Caco-2 (cell line): ENCODE measurements at regions not wholly inside any gene's neighbourhood (a gene's known extent, or its start where the extent isn't known, plus 50 kb on each side); places are given as distances from the start of the nearest gene placed in this dataset.

Experiments
- BruUV-seq: library from RNA; stranded (reverse); fragments of 400-500 nt; replicated peaks from 2 replicates; lab custom pipeline; 2021; lab: Mats Ljungman, UMichigan
- CTCF ChIA-PET: fragments of 300-600 bp; sonication (Branson Sonifier 250); formaldehyde crosslinking; loops from one replicate; lab custom pipeline; 2022; ENCODE audit warnings: antibody characterized with exemption; lab: Charles Lee
- POLR2A ChIA-PET: fragments of 300-600 bp; sonication (Branson Sonifier 250); formaldehyde crosslinking; loops from one replicate; lab custom pipeline; 2022; ENCODE audit warnings: antibody characterized with exemption; lab: Charles Lee
- DNase-seq, 2 experiments: peaks; one replicate each; pipeline versions ENCODE4 v3.0.0 to v3.0.0-alpha.2; 2020 to 2022
- H3K27me3 ChIP-seq: replicated peaks from 2 replicates; pipeline ENCODE4 v1.6.0; 2011; ENCODE audit warnings: low read length; ENCODE audit not compliant: control insufficient read depth, insufficient read depth
- H3K36me3 ChIP-seq: 2 replicates; pipeline ENCODE4 v1.5.1; 2011; ENCODE audit warnings: low read length; ENCODE audit not compliant: control insufficient read depth, insufficient read depth
- H3K4me1 ChIP-seq: fragments of 250-450 bp; sonication (Bioruptor Pico); 2 replicates; pipeline ENCODE4 v1.5.1; 2020; ENCODE audit warnings: mild to moderate bottlenecking
- H3K4me3 ChIP-seq: 2 replicates; pipeline ENCODE4 v1.5.1; 2011; ENCODE audit warnings: low read depth, mild to moderate bottlenecking, control low read depth, low read length
- H3K9me3 ChIP-seq: fragments of 250-450 bp; sonication (Bioruptor Pico); 2 replicates; pipeline ENCODE4 v1.5.1; 2020; ENCODE audit warnings: mild to moderate bottlenecking, moderate library complexity
- H3K27ac Mint-ChIP-seq: one replicate; pipeline ENCODE4 v1.8.0; 2022; ENCODE audit warnings: mixed read lengths; ENCODE audit not compliant: unreplicated experiment
- H3K27me3 Mint-ChIP-seq: one replicate; pipeline ENCODE4 v1.8.0; 2022; ENCODE audit warnings: mixed read lengths; ENCODE audit not compliant: insufficient read depth, unreplicated experiment
- H3K36me3 Mint-ChIP-seq: one replicate; pipeline ENCODE4 v1.8.0; 2022; ENCODE audit warnings: mild to moderate bottlenecking, mixed read lengths; ENCODE audit not compliant: insufficient read depth, unreplicated experiment
- H3K4me1 Mint-ChIP-seq: one replicate; pipeline ENCODE4 v1.8.0; 2022; ENCODE audit warnings: low read depth, mixed read lengths; ENCODE audit not compliant: unreplicated experiment
- H3K4me3 Mint-ChIP-seq: one replicate; pipeline ENCODE4 v1.8.0; 2022; ENCODE audit warnings: mild to moderate bottlenecking, moderate library complexity, mixed read lengths; ENCODE audit not compliant: unreplicated experiment
- H3K9me3 Mint-ChIP-seq: one replicate; pipeline ENCODE4 v1.8.0; 2022; ENCODE audit warnings: mixed read lengths; ENCODE audit not compliant: unreplicated experiment
- CTCF ChIP-seq, 2 experiments: fragments of 200-600 bp in 1 of 2; IDR thresholded peaks; 1 replicate in 1 of 2; 2 replicates in 1 of 2; pipeline versions ENCODE4 v1.5.1 to v1.8.0; 2011 to 2022; ENCODE audit warnings: antibody characterized with exemption in 1 of 2, control low read depth in 1 of 2, inconsistent platforms in 1 of 2, low read depth in 1 of 2, low read length in 1 of 2, mild to moderate bottlenecking in 1 of 2, moderate library complexity in 1 of 2; ENCODE audit not compliant: insufficient read depth in 1 of 2, severe bottlenecking in 1 of 2, unreplicated experiment in 1 of 2
- intact Hi-C: fragments of 100-400 bp; cut with micrococcal nuclease; formaldehyde crosslinking; loops from one replicate; pipeline ENCODE4 v1.10.0; 2022; ENCODE audit not compliant: unreplicated experiment

GRCh38 chr6:121828146-121828886, 392.9 kb downstream of the GJA1 start:
- no peak overlapping the region for H3K4me3 Mint-ChIP-seq
- POLR2A ChIA-PET: no interaction called here
- no TSS peak for BruUV-seq
- H3K4me1 Mint-ChIP-seq: peaks cover 11% of the 10 kb centered on the region
- H3K27me3 Mint-ChIP-seq: no peaks in the 10 kb centered on the region
- CTCF ChIA-PET: no interaction called here
- H3K4me1 ChIP-seq: peaks cover 5% of the 10 kb centered on the region; the same call in 1 of the 2 replicates
- no peak for DNase-seq
- H3K9me3 Mint-ChIP-seq: no peaks in the 10 kb centered on the region
- no peaks in the 10 kb centered on the region for H3K36me3 Mint-ChIP-seq
- no peak for TF ChIP-seq CTCF (IDR thresholded peaks at IDR 0.05; ENCODE audit: insufficient read depth in 1 of 2, low read depth in 1 of 2, low read length in 1 of 2, severe bottlenecking in 1 of 2, unreplicated experiment in 1 of 2)
- H3K4me3 ChIP-seq: no peak overlapping the region
- intact Hi-C loops: no loop called here
- no peaks in the 10 kb centered on the region for H3K36me3 ChIP-seq
- H3K27ac Mint-ChIP-seq: no peak overlapping the region
- no peaks in the 10 kb centered on the region for H3K27me3 ChIP-seq
- H3K9me3 ChIP-seq: no peaks in the 10 kb centered on the region

GRCh38 chr6:121830736-121831135, 395.3 kb downstream of the GJA1 start:
- ChIA-PET POLR2A (no interaction called here), CTCF (no interaction called here)
- BruUV-seq: no TSS peak
- H3K9me3 ChIP-seq: no peaks in the 10 kb centered on the region
- no peaks in the 10 kb centered on the region for H3K36me3 ChIP-seq
- H3K27me3 ChIP-seq: no peaks in the 10 kb centered on the region
- intact Hi-C loops: no loop called here
- H3K36me3 Mint-ChIP-seq: no peaks in the 10 kb centered on the region
- no peaks in the 10 kb centered on the region for H3K27me3 Mint-ChIP-seq
- H3K4me1 Mint-ChIP-seq: peaks cover 7% of the 10 kb centered on the region
- DNase-seq: no peak
- peaks cover 12% of the 10 kb centered on the region for H3K9me3 Mint-ChIP-seq
- no peak overlapping the region for H3K4me3 ChIP-seq
- no peak overlapping the region for H3K27ac Mint-ChIP-seq
- H3K4me3 Mint-ChIP-seq: no peak overlapping the region
- TF ChIP-seq CTCF (IDR thresholded peaks at IDR 0.05; ENCODE audit: insufficient read depth in 1 of 2, low read depth in 1 of 2, low read length in 1 of 2, severe bottlenecking in 1 of 2, unreplicated experiment in 1 of 2): no peak
- H3K4me1 ChIP-seq: no peaks in the 10 kb centered on the region

- Mint-ChIP-seq H3K4me3 (no peak overlapping the region), H3K36me3 (no peaks in the 10 kb centered on the region), H3K4me1 (peaks cover 7% of the 10 kb centered on the region), H3K27ac (no peak overlapping the region), H3K27me3 (no peaks in the 10 kb centered on the region), H3K9me3 (peaks cover 12% of the 10 kb centered on the region)
- POLR2A ChIA-PET: no interaction called here
- Histone ChIP-seq H3K36me3 (no peaks in the 10 kb centered on the region), H3K27me3 (no peaks in the 10 kb centered on the region), H3K4me1 (no peaks in the 10 kb centered on the region), H3K4me3 (no peak overlapping the region), H3K9me3 (no peaks in the 10 kb centered on the region)
- intact Hi-C loops: no loop called here
- CTCF ChIA-PET: no interaction called here
- TF ChIP-seq CTCF (IDR thresholded peaks at IDR 0.05; ENCODE audit: insufficient read depth in 1 of 2, low read depth in 1 of 2, low read length in 1 of 2, severe bottlenecking in 1 of 2, unreplicated experiment in 1 of 2): no peak
- DNase-seq: no peak
- BruUV-seq: no TSS peak
Observed at GRCh38 chr6:121835662-121836061, 400.2 kb downstream of the GJA1 start.
